ENCODE measurements at regions not wholly inside any gene's neighbourhood (a gene's known extent, or its start where the extent isn't known, plus 50 kb on each side); places are given as distances from the start of the nearest gene placed in this dataset.

- no peak for TF ChIP-seq POLR2A (IDR thresholded peaks at IDR 0.05)
- TF ChIP-seq EP300 (IDR thresholded peaks at IDR 0.05): no peak
- TF ChIP-seq CTCF (IDR thresholded peaks at IDR 0.05): no peak
- no peak for TF ChIP-seq POLR2AphosphoS5 (IDR thresholded peaks at IDR 0.05)
Measured at GRCh38 chr6:84280639-84281038, 53.2 kb upstream of the CEP162 start.

All from gastroesophageal sphincter (tissue), 3 donors.